NCI-H1930 (cell line): ENCODE measurements at regions not wholly inside any gene's neighbourhood (a gene's known extent, or its start where the extent isn't known, plus 50 kb on each side); places are given as distances from the start of the nearest gene placed in this dataset.
"Not testable (repeated sequence)": the region's sequence is repeated elsewhere in the genome, so short reads cannot be mapped to it uniquely, and the experiment has no call there.

Experiments
- DNase-seq, 2 experiments: peaks; one replicate each; lab custom pipeline; 2025; lab: John Stamatoyannopoulos, UW

GRCh38 chr5:24135536-24135935, 509.2 kb downstream of the CDH10 start:
- no peak for DNase-seq

- no peak for DNase-seq
Observed at GRCh38 chr5:24141046-24141445, 503.7 kb downstream of the CDH10 start.

GRCh38 chr5:24142341-24142740, 502.4 kb downstream of the CDH10 start:
- no peak for DNase-seq

- DNase-seq = no peak
Observed at GRCh38 chr5:24145806-24146205, 499.0 kb downstream of the CDH10 start.

- no peak for DNase-seq
Observed at GRCh38 chr5:24161559-24161958, 483.2 kb downstream of the CDH10 start.

- no peak for DNase-seq
Observed at GRCh38 chr5:24162343-24162742, 482.4 kb downstream of the CDH10 start.

- DNase-seq = no peak
Observed at GRCh38 chr5:24163091-24163490, 481.7 kb downstream of the CDH10 start.

- no peak for DNase-seq
Observed at GRCh38 chr5:24167806-24168205, 477.0 kb downstream of the CDH10 start.

- no peak for DNase-seq
Observed at GRCh38 chr5:24170026-24170425, 474.8 kb downstream of the CDH10 start.

- not testable (repeated sequence) for DNase-seq
Observed at GRCh38 chr5:24170930-24171329, 473.8 kb downstream of the CDH10 start.

GRCh38 chr5:24177821-24178220, 467.0 kb downstream of the CDH10 start:
- no peak for DNase-seq

GRCh38 chr5:24183981-24184380, 460.8 kb downstream of the CDH10 start:
- no peak for DNase-seq

GRCh38 chr5:24188216-24188925, 456.4 kb downstream of the CDH10 start:
- DNase-seq = no peak

GRCh38 chr5:24196789-24197188, 448.0 kb downstream of the CDH10 start:
- no peak for DNase-seq

GRCh38 chr5:24208686-24209106, 436.1 kb downstream of the CDH10 start:
- DNase-seq = peak; percentile 55 to 87

- no peak for DNase-seq
Observed at GRCh38 chr5:24215114-24215513, 429.7 kb downstream of the CDH10 start.

GRCh38 chr5:24222876-24223275, 421.9 kb downstream of the CDH10 start:
- DNase-seq = no peak

- no peak for DNase-seq
Observed at GRCh38 chr5:24225051-24225450, 419.7 kb downstream of the CDH10 start.

- no peak for DNase-seq
Observed at GRCh38 chr5:24226479-24226878, 418.3 kb downstream of the CDH10 start.

GRCh38 chr5:24227881-24228280, 416.9 kb downstream of the CDH10 start:
- not testable (repeated sequence) for DNase-seq

GRCh38 chr5:24232041-24232440, 412.7 kb downstream of the CDH10 start:
- no peak for DNase-seq

GRCh38 chr5:24232929-24233498, 411.8 kb downstream of the CDH10 start:
- DNase-seq = no peak

GRCh38 chr5:24235946-24236345, 408.8 kb downstream of the CDH10 start:
- DNase-seq = no peak

- no peak for DNase-seq
Observed at GRCh38 chr5:24245821-24246220, 399.0 kb downstream of the CDH10 start.
